GM23338 (cell line): ENCODE measurements at regions not wholly inside any gene's neighbourhood (a gene's known extent, or its start where the extent isn't known, plus 50 kb on each side); places are given as distances from the start of the nearest gene placed in this dataset.

Experiments
- ATAC-seq: fragments of 200-7000 bp; cut with Tn5 transposase; 3 replicates; pipeline ENCODE4 v1.9.1; 2020
- DNase-seq: peaks from one replicate; pipeline ENCODE4 v3.0.0-alpha.2; 2015; ENCODE audit warnings: low spot score
- H2AFZ ChIP-seq: fragments of 200-600 bp; sonication (generic); 2 replicates; pipeline ENCODE4 v1.8.0; 2016; ENCODE audit warnings: antibody characterized with exemption, mild to moderate bottlenecking, moderate library complexity
- H3F3A ChIP-seq: fragments of 200-600 bp; sonication (generic); replicated peaks from 2 replicates; pipeline ENCODE4 v1.8.0; 2017; ENCODE audit warnings: antibody characterized with exemption, mixed run types, low read depth
- H3K27ac ChIP-seq: fragments of 200-600 bp; sonication (generic); 2 replicates; pipeline ENCODE4 v1.6.1; 2016; ENCODE audit warnings: low read depth
- H3K27me3 ChIP-seq: fragments of 200-600 bp; sonication (generic); 2 replicates; pipeline ENCODE4 v1.8.0; 2016; ENCODE audit warnings: mild to moderate bottlenecking, mixed run types, moderate library complexity; ENCODE audit not compliant: insufficient read depth
- H3K36me3 ChIP-seq: fragments of 200-600 bp; sonication (generic); 2 replicates; pipeline ENCODE4 v1.8.0; 2016; ENCODE audit warnings: mild to moderate bottlenecking; ENCODE audit not compliant: insufficient read depth
- H3K4me1 ChIP-seq: fragments of 200-600 bp; sonication (generic); 2 replicates; pipeline ENCODE4 v1.8.0; 2016; ENCODE audit warnings: mild to moderate bottlenecking, moderate library complexity; ENCODE audit not compliant: insufficient read depth
- H3K4me2 ChIP-seq: fragments of 200-600 bp; sonication (generic); 2 replicates; pipeline ENCODE4 v1.7.1; 2017; ENCODE audit warnings: mixed run types
- H3K4me3 ChIP-seq: fragments of 200-600 bp; sonication (generic); 2 replicates; pipeline ENCODE4 v1.6.1; 2016; ENCODE audit warnings: mixed run types
- H3K79me2 ChIP-seq: fragments of 200-600 bp; sonication (generic); replicated peaks from 2 replicates; pipeline ENCODE4 v1.8.0; 2017; ENCODE audit warnings: mild to moderate bottlenecking; ENCODE audit not compliant: insufficient read depth
- H3K9me2 ChIP-seq: fragments of 200-600 bp; sonication (generic); 2 replicates; pipeline ENCODE4 v1.8.0; 2017; ENCODE audit not compliant: insufficient read depth
- H4K20me1 ChIP-seq: fragments of 200-600 bp; sonication (generic); replicated peaks from 2 replicates; pipeline ENCODE4 v1.8.0; 2017; ENCODE audit warnings: mild to moderate bottlenecking; ENCODE audit not compliant: insufficient read depth
- H3K27ac Mint-ChIP-seq: 2 replicates; pipeline ENCODE4 v1.8.0; 2020; ENCODE audit warnings: inconsistent platforms, mild to moderate bottlenecking, moderate library complexity, mixed read lengths
- H3K27me3 Mint-ChIP-seq: 3 replicates; pipeline ENCODE4 v1.8.0; 2022; ENCODE audit warnings: low read depth, mild to moderate bottlenecking, moderate library complexity, mixed read lengths, inconsistent platforms; ENCODE audit not compliant: insufficient read depth, poor library complexity
- H3K36me3 Mint-ChIP-seq: 3 replicates; pipeline ENCODE4 v1.8.0; 2021; ENCODE audit warnings: low read depth, mild to moderate bottlenecking, inconsistent platforms, moderate library complexity, mixed read lengths
- H3K4me1 Mint-ChIP-seq: 3 replicates; pipeline ENCODE4 v1.8.0; 2020; ENCODE audit warnings: mild to moderate bottlenecking, inconsistent platforms, mixed read lengths
- H3K4me3 Mint-ChIP-seq: 3 replicates; pipeline ENCODE4 v1.8.0; 2021; ENCODE audit warnings: moderate library complexity, mild to moderate bottlenecking, inconsistent platforms, mixed read lengths
- H3K9me3 Mint-ChIP-seq: 3 replicates; pipeline ENCODE4 v1.8.0; 2020; ENCODE audit warnings: moderate library complexity, mild to moderate bottlenecking, inconsistent platforms, mixed read lengths
- ETS1 ChIP-seq: IDR thresholded peaks from 2 replicates; pipeline ENCODE4 v1.6.1; 2016; ENCODE audit warnings: antibody characterized with exemption
- EZH2 ChIP-seq: fragments of 200-600 bp; sonication (generic); IDR thresholded peaks from one replicate; pipeline ENCODE4 v1.8.0; 2017; ENCODE audit warnings: antibody characterized with exemption, mild to moderate bottlenecking, low read depth; ENCODE audit not compliant: unreplicated experiment
- EZH2phosphoT487 ChIP-seq: fragments of 200-600 bp; sonication (generic); IDR thresholded peaks from one replicate; pipeline ENCODE4 v1.8.1; 2018; ENCODE audit warnings: antibody characterized with exemption; ENCODE audit not compliant: unreplicated experiment
- JUNB ChIP-seq: IDR thresholded peaks from one replicate; pipeline ENCODE4 v1.6.1; 2016; ENCODE audit warnings: antibody characterized with exemption; ENCODE audit not compliant: unreplicated experiment
- NANOG ChIP-seq: IDR thresholded peaks from 2 replicates; pipeline ENCODE4 v1.6.1; 2016; ENCODE audit warnings: antibody characterized with exemption, borderline replicate concordance
- POLR2AphosphoS5 ChIP-seq: IDR thresholded peaks from 2 replicates; pipeline ENCODE4 v1.6.1; 2016; ENCODE audit warnings: antibody characterized with exemption, low read depth
- REST ChIP-seq: IDR thresholded peaks from one replicate; pipeline ENCODE4 v1.6.1; 2018; ENCODE audit warnings: antibody characterized with exemption; ENCODE audit not compliant: unreplicated experiment
- ZNF114 ChIP-seq: fragments of 250-450 bp; sonication (Bioruptor Pico); IDR thresholded peaks from 2 replicates; pipeline ENCODE4 v1.5.0; 2020; ENCODE audit warnings: mild to moderate bottlenecking, moderate library complexity

- peak; percentile 43 for DNase-seq
- H3K27ac ChIP-seq, result no peak overlapping the region
- ATAC-seq, result peak; percentile 86
Observed at GRCh38 chr7:109126404-109127050, 556.9 kb downstream of the DNAJB9 start.

GRCh38 chr7:109127145-109127544 lies 557.5 kb downstream of the DNAJB9 start:
- Mint-ChIP-seq H3K9me3 (no peaks in the 10 kb centered on the region; the same call in 2 of the 3 replicates), H3K36me3 (peaks cover 4% of the 10 kb centered on the region; the same call in 1 of the 3 replicates), H3K27ac (peak overlapping the region; percentile 86; the same call in 1 of the 2 replicates), H3K4me1 (peaks cover 42% of the 10 kb centered on the region), H3K4me3 (no peak overlapping the region), H3K27me3 (no peaks in the 10 kb centered on the region)
- Histone ChIP-seq H4K20me1 (no peaks in the 10 kb centered on the region), H3K36me3 (no peaks in the 10 kb centered on the region), H3K27me3 (no peaks in the 10 kb centered on the region), H2AFZ (no peak overlapping the region), H3F3A (no peaks in the 10 kb centered on the region), H3K79me2 (no peaks in the 10 kb centered on the region), H3K4me3 (no peak overlapping the region), H3K4me2 (peak overlapping the region; percentile 21; the same call in 1 of the 2 replicates), H3K27ac (no peak overlapping the region), H3K9me2 (peaks cover 6% of the 10 kb centered on the region), H3K4me1 (peaks cover 32% of the 10 kb centered on the region)
- ATAC-seq, result peak; percentile 40
- peak; percentile 18 for DNase-seq
- TF ChIP-seq REST (no peak), NANOG (no peak), EZH2 (no peak), POLR2AphosphoS5 (no peak), EZH2phosphoT487 (no peak), ETS1 (no peak)

More at GRCh38 chr7:109126404-109127050, 556.9 kb downstream of the DNAJB9 start:
- Histone ChIP-seq H2AFZ (no peak overlapping the region), H3K4me3 (no peak overlapping the region), H3K79me2 (no peaks in the 10 kb centered on the region), H3K27me3 (no peaks in the 10 kb centered on the region), H3K36me3 (no peaks in the 10 kb centered on the region), H3F3A (no peaks in the 10 kb centered on the region), H3K4me2 (0 out of 2 replicates have a peak overlapping the region, but pooled peaks have one; percentile 21), H3K9me2 (peaks cover 6% of the 10 kb centered on the region), H3K4me1 (peaks cover 32% of the 10 kb centered on the region), H4K20me1 (no peaks in the 10 kb centered on the region)
- H3K4me1 Mint-ChIP-seq, result peaks cover 49% of the 10 kb centered on the region
- peaks cover 4% of the 10 kb centered on the region; the same call in 1 of the 3 replicates for H3K36me3 Mint-ChIP-seq
- no peaks in the 10 kb centered on the region for H3K9me3 Mint-ChIP-seq
- H3K27ac Mint-ChIP-seq, result peak overlapping the region; percentile 86
- H3K4me3 Mint-ChIP-seq, result no peak overlapping the region
- H3K27me3 Mint-ChIP-seq, result no peaks in the 10 kb centered on the region
- TF ChIP-seq ZNF114 (CRISPR knock-in tag), result no peak
- no peak for TF ChIP-seq JUNB
- TF ChIP-seq REST, result no peak
- no peak for TF ChIP-seq ETS1
- no peak for TF ChIP-seq POLR2AphosphoS5
